ENCODE measurements at regions not wholly inside any gene's neighbourhood (a gene's known extent, or its start where the extent isn't known, plus 50 kb on each side); places are given as distances from the start of the nearest gene placed in this dataset.

DNA sequence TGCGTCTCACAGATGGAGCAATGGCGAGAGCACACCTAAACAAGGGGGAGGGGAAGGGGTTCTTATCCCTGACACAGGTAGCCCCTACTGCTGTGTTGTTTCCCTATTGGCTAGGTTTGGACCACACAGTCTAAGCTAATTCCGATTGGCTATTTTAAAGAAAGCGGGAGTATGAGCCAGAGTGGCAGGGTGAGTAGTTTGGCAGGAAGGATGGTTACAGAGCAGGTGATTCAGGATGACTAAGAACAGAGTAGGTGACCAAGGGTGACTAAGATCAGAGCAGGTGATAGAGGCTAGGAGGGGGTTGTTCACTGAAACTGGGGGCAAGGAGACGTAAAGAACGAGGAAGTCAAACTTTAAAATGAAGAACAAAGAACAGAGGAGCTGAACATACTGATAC is 511.8 kb downstream of the EDEM1 start:
- CTCF ChIA-PET: no interaction called here

More for the DNA sequence above, 511.8 kb downstream of the EDEM1 start:
- H3K9me3 ChIP-seq (replicated peaks; ENCODE audit: control insufficient read depth, insufficient read depth, low read length): no peaks in the 10 kb centered on the region
- no peak for DNase-seq (ENCODE audit: low read depth, low spot score)
- H3K4me3 ChIP-seq (replicated peaks in 1 of 3; ENCODE audit: insufficient read depth in 1 of 3, low read depth in 1 of 3, low read length in 3 of 3): no peak overlapping the region
- H3K9me1 ChIP-seq (replicated peaks; ENCODE audit: control insufficient read depth, extremely low read depth, insufficient read depth, low read length): no peaks in the 10 kb centered on the region
- FAIRE-seq: no peak
- dilution Hi-C loops (cut with MboI; ENCODE audit: extremely low pct_ligation_motif_present, low sequenced_read_pairs): no loop called here
- no peak for TF ChIP-seq EZH2 (IDR thresholded peaks at IDR 0.05; ENCODE audit: borderline replicate concordance, low read depth, low read length, severe bottlenecking)
- no peak for TF ChIP-seq POLR2A (IDR thresholded peaks at IDR 0.05; ENCODE audit: low read depth, low read length)
- TF ChIP-seq, protein P1, sequence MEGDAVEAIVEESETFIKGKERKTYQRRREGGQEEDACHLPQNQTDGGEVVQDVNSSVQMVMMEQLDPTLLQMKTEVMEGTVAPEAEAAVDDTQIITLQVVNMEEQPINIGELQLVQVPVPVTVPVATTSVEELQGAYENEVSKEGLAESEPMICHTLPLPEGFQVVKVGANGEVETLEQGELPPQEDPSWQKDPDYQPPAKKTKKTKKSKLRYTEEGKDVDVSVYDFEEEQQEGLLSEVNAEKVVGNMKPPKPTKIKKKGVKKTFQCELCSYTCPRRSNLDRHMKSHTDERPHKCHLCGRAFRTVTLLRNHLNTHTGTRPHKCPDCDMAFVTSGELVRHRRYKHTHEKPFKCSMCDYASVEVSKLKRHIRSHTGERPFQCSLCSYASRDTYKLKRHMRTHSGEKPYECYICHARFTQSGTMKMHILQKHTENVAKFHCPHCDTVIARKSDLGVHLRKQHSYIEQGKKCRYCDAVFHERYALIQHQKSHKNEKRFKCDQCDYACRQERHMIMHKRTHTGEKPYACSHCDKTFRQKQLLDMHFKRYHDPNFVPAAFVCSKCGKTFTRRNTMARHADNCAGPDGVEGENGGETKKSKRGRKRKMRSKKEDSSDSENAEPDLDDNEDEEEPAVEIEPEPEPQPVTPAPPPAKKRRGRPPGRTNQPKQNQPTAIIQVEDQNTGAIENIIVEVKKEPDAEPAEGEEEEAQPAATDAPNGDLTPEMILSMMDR (IDR thresholded peaks at IDR 0.05; ENCODE audit: extremely low read depth in 1 of 2, insufficient read depth in 1 of 2, low read depth in 1 of 2, low read length in 2 of 2): no peak
- TF ChIP-seq MYC (IDR thresholded peaks at IDR 0.05; ENCODE audit: low read depth, low read length): no peak
- TF ChIP-seq FOS (IDR thresholded peaks at IDR 0.05; ENCODE audit: borderline replicate concordance, insufficient read depth, low read length): no peak
- TF ChIP-seq POLR2AphosphoS5 (IDR thresholded peaks at IDR 0.05; ENCODE audit: insufficient read depth, low read depth, low read length): no peak
- no peak for TF ChIP-seq GATA2 (IDR thresholded peaks at IDR 0.05; ENCODE audit: insufficient read depth, insufficient read length, low read depth, low read length)
- TF ChIP-seq JUN (IDR thresholded peaks at IDR 0.05; ENCODE audit: borderline replicate concordance, insufficient read depth, insufficient read length, low read depth): no peak
- TF ChIP-seq, protein P2, sequence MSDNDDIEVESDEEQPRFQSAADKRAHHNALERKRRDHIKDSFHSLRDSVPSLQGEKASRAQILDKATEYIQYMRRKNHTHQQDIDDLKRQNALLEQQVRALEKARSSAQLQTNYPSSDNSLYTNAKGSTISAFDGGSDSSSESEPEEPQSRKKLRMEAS (IDR thresholded peaks at IDR 0.05; ENCODE audit: insufficient read depth, insufficient read length): no peak
- POLR2A ChIA-PET: no interaction called here
- BruUV-seq (replicated peaks): no TSS peak
- intact Hi-C loops (cut with micrococcal nuclease): no loop called here
- no peak overlapping the region for H2AFZ ChIP-seq (ENCODE audit: low read depth, low read length)
- no peaks in the 10 kb centered on the region for H3K79me2 ChIP-seq (ENCODE audit: control insufficient read depth, insufficient read depth, low read length)
- no peak overlapping the region for H3K27ac ChIP-seq (ENCODE audit: insufficient read depth, low read depth, low read length)
- H3K27me3 ChIP-seq (ENCODE audit: control insufficient read depth in 2 of 2, insufficient read depth in 2 of 2, low read length in 2 of 2): no peaks in the 10 kb centered on the region
- no peaks in the 10 kb centered on the region for H4K20me1 ChIP-seq (replicated peaks; ENCODE audit: control insufficient read depth, extremely low read depth, insufficient read depth, low read length)
- no peaks in the 10 kb centered on the region for H3K36me3 ChIP-seq (ENCODE audit: control insufficient read depth in 2 of 2, extremely low read depth in 1 of 2, insufficient read depth in 2 of 2, low read length in 2 of 2)
- no peak overlapping the region for H3K4me2 ChIP-seq (ENCODE audit: insufficient read depth, low read length)
- no peaks in the 10 kb centered on the region for H3K4me1 ChIP-seq (ENCODE audit: control insufficient read depth, extremely low read depth, insufficient read depth, low read length)
- no peak overlapping the region for H3K9ac ChIP-seq (replicated peaks; ENCODE audit: extremely low read depth, insufficient read depth, low read length)

Measured in endothelial cell of umbilical vein (primary cell).